ENCODE measurements at regions not wholly inside any gene's neighbourhood (a gene's known extent, or its start where the extent isn't known, plus 50 kb on each side); places are given as distances from the start of the nearest gene placed in this dataset.
"Not testable (repeated sequence)": the region's sequence is repeated elsewhere in the genome, so short reads cannot be mapped to it uniquely, and the experiment has no call there.

GRCh38 chr10:28449926-28450325 lies 83.0 kb upstream of the WAC start:
- DNase-seq = no peak

GRCh38 chr10:28453926-28454325 lies 79.0 kb upstream of the WAC start:
- no peak for DNase-seq

DNA sequence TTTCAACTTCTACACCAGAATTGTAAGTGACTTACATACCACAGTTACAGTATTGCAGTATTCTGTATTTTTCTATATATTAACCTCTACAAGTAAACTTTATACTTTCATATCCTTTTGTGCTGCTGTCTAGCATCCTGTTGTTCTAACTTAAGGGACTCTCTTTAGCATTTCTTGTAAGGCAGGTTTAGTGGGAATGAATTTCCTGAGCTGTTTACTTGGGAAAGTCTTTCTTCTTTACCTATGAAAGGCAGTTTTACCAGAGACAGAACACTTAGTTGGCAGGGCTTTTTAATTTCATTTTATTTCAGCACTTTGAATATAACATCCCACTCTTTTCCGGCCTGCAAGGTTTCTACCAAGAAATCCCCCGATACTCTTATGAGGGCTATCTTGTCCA lies 75.8 kb upstream of the WAC start:
- no peak for DNase-seq

- DNase-seq = not testable (repeated sequence)
These were observed 75.0 kb upstream of the WAC start for GRCh38 chr10:28457873-28458272.

DNA sequence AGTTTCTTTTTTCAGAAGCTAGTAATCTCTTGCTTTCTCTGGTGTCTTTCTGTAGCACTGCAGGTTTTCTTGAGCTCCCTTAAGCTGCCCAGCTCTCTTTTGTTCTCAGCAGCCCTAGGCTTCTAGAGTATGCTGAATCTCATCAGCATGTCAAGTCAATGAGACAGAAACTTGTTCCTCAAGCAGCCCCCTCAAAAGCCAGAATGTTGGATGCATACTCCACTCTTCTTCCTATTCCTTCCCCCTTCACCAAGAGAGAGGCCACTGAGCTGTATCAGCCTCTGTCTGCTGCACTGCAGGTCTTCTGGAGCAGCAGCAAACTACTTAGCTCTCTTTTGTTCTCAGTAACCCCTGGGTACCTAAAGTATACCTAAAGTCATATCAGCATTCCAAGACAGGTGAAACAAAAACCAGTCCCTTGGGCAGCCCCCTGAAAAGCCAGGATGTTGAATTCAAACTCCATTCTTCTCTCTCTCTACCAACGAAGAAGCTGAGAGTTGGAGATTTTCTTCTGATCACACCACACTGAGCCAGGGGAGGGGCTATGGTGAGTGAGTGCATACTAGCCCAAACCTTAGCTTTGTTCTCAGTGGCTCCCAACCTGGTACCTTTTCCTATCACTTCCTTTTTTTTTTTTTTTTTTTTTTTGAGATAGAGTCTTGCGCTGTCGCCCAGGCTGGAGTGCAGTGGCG lies 73.3 kb upstream of the WAC start:
- DNase-seq = no peak

DNA sequence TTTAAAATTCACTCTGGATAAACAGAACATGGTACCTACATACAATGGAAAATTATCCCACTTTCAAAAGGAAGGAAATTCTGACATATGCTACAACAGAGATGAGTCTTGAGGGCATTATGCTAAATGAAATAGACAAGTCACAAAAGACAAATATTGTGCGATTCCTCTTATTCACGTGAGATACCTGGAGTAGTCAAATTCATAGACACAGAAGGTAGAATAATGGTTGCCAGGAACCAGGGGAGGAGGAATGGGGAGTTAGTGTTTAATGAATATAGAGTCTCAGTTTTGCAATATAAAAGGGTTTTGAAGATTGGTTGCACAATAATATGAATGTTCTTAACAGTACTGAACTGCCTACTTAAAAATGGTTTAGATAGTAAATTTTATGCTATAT lies 69.8 kb upstream of the WAC start:
- no peak for DNase-seq

GRCh38 chr10:28463676-28464395 lies 69.1 kb upstream of the WAC start:
- DNase-seq = no peak

- DNase-seq = no peak
These were observed 65.3 kb upstream of the WAC start for GRCh38 chr10:28467615-28468014.

DNA sequence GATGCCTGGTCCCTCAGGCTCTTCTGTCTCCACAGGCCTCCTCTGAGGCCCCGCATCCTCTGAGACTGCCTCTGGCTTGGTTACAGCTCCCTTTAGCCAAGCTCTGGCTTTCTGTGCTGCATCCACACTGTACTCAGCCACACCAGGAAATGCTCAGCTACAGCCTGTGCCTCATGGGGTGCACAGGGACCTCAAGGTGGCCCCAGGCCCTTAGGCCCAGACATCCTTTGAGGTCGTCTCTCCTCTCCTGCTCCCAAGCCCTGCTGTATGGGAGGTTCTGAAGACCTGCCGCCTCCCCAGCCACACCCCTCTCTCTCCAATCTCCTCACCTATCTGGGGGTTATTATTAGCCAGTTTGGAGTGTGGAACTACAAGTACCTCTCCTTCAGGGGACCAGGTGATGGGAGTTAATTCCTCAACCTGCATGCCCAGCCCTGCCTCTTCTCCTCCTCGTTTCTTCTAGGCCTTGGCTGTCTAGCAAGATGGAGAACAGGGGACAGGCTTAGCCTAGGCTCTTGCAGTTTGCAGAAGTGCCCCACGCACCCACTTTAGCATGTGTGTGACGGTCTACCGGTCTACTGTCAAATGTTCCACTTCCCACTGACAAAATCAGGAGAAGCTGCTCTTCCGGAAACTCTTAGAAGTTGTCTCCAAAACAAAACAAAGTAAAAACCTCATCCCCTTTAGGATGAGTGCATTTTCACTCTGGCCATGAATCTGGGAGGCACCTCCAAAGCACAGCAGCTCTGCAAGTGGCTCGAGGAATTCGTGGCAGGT lies 64.0 kb upstream of the WAC start:
- DNase-seq = no peak

GRCh38 chr10:28470873-28471651 lies 61.9 kb upstream of the WAC start:
- no peak for DNase-seq

DNA sequence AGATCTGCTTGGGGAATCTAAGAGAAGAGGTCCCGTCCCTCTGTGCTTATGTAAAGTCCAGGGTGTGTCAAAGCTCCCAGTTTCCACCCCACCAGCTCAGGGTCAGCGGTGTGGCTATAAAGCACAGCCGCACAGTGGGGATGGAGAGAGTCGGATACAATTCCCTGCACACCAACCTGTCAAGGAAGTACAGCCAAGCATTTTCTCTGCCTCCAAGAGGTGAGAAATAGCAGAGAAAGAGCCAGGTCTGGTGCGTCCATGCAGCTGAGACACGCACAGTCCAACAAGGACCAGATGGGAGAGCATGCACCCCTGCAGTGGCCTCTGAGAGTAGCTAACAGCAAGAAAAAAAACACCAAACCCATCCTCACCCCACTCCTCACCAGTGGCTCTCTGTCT lies 61.3 kb upstream of the WAC start:
- DNase-seq = no peak

DNA sequence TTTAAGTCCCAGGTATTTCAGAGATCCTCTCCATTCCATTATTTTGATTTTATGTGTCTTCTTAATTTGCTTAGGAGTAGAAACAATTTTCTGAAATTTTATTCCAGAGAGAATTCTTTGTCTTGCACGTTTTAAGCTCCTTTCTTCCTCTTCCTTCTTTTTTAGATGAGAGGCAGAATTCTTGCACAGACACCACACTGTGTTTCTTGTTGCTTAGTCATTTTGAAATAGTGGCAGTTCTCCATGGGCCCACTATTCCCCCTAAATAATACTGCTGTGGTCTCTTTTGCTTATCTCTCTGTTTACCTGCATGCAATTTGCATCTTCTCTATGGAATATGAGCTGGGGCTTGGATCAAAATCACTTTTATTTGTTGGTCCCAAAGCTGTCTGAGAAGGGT lies 54.3 kb upstream of the WAC start:
- no peak for DNase-seq

- DNase-seq = no peak
These were observed 53.5 kb upstream of the WAC start for GRCh38 chr10:28479425-28479865.

DNA sequence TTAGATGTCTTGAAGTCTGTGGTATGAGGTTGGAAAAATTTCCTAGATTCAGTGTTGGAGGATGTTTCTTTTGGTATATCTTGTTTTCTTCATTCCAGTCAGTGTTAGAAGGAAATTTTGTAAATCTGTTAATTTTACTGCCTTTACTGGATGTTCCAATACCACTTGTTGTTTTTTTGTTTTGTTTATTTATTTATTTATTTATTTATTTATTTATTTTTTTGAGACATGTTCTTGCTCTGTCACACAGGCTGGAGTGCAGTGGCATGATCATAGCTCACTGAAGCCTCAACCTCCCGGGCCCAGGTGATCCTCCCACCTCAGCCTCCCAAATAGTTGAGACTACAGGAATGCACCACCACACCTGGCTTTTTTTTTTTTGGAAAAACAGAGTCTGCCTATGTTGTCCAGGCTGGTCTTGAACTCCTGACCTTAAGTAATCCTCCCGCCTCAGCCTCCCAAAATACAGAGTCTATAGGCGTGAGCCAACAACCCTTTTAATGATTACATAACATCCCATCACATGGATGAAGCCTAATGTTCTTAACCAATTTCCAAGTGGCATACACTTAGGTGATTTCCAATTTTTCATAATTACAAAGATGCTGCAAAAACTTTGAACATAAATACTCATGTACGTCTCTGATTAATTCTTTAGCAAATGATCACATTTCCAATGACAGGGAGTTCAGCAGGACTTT lies 52.8 kb upstream of the WAC start:
- no peak for DNase-seq

- no peak for DNase-seq
These were observed 52.3 kb upstream of the WAC start for GRCh38 chr10:28480628-28480965.

DNA sequence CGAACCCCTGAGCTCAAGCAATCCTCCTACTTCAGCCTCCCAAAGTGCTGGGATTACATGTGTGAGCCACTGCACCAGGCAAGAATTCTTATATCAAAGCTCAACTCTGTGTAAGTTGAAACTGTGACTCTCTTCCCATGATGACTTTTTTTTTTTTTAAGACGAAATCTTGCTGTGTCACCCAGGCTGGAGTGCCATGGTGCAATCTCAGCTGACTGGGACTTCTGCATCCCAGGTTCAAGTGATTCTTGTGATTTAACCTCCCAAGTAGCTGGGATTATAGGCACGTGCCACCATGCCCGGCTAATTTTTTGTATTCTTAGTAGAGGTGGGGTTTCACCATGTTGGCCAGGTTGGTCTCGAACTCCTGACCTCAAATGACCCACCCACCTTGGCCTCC lies 51.6 kb upstream of the WAC start:
- not testable (repeated sequence) for DNase-seq

GRCh38 chr10:28481968-28482367 lies 51.0 kb upstream of the WAC start:
- no peak for DNase-seq

Measured in SW 1271 (cell line).